ENCODE measurements at regions not wholly inside any gene's neighbourhood (a gene's known extent, or its start where the extent isn't known, plus 50 kb on each side); places are given as distances from the start of the nearest gene placed in this dataset.

DNA sequence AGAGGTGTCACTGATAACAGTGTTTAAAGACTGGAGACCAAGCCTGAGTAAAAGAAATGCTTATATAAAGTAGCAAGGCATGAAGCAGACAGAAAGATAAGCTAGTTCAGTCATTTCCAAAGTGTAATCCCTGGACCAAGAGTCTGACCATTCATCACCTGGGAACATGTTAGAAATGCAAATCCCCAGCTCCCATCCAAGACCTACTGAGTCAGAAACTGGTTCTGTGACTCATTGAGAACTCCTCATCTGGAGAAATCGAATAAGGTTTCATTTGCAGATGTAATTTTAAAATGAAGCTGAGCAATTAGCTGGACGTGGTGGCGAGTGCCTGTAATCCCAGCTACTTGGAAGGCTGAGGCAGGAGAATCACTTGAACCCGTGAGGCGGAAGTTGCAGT is 473.9 kb upstream of the UBE2E2 start:
- no peak overlapping the region for H3K4me3 ChIP-seq
- H3K9me3 ChIP-seq = no peaks in the 10 kb centered on the region
- no peaks in the 10 kb centered on the region for H3K4me1 ChIP-seq (ENCODE audit: control insufficient read depth in 1 of 2, low read depth in 2 of 2)
- TF ChIP-seq, protein P1, sequence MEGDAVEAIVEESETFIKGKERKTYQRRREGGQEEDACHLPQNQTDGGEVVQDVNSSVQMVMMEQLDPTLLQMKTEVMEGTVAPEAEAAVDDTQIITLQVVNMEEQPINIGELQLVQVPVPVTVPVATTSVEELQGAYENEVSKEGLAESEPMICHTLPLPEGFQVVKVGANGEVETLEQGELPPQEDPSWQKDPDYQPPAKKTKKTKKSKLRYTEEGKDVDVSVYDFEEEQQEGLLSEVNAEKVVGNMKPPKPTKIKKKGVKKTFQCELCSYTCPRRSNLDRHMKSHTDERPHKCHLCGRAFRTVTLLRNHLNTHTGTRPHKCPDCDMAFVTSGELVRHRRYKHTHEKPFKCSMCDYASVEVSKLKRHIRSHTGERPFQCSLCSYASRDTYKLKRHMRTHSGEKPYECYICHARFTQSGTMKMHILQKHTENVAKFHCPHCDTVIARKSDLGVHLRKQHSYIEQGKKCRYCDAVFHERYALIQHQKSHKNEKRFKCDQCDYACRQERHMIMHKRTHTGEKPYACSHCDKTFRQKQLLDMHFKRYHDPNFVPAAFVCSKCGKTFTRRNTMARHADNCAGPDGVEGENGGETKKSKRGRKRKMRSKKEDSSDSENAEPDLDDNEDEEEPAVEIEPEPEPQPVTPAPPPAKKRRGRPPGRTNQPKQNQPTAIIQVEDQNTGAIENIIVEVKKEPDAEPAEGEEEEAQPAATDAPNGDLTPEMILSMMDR (IDR thresholded peaks at IDR 0.05) = no peak
- no peaks in the 10 kb centered on the region for H3K27me3 ChIP-seq (replicated peaks; ENCODE audit: insufficient read depth)
- no peaks in the 10 kb centered on the region for H3K36me3 ChIP-seq
- ATAC-seq (ENCODE audit: insufficient number of reproducible peaks, low FRiP score, low read depth) = no peak
- H3K27ac ChIP-seq = no peak overlapping the region
- no peak for DNase-seq (ENCODE audit: low spot score)

DNA sequence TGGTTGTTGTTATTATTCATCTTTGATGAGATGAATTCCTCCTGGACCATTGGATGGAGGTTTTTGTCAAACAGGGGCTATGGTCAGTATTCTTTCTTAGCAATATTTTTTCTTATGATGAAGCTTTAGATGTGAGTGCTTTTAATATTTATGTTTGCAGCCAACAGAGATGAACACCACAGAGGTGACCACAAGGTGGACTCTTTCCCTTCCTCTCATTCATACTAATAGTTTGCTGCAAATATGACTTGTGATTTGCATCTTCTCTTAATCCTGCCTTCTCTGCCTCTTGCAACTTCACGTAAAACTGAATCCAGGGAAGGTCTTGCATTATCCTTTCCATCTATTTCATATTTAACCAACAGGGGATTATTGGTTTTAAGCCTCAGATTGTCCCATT is 473.1 kb upstream of the UBE2E2 start:
- H3K36me3 ChIP-seq = no peaks in the 10 kb centered on the region
- no peaks in the 10 kb centered on the region for H3K27me3 ChIP-seq (replicated peaks; ENCODE audit: insufficient read depth)
- no peak overlapping the region for H3K4me3 ChIP-seq
- DNase-seq (ENCODE audit: low spot score) (no peak), ATAC-seq (ENCODE audit: insufficient number of reproducible peaks, low FRiP score, low read depth) (no peak)
- H3K4me1 ChIP-seq (ENCODE audit: control insufficient read depth in 1 of 2, low read depth in 2 of 2) = no peaks in the 10 kb centered on the region
- no peak overlapping the region for H3K27ac ChIP-seq
- H3K9me3 ChIP-seq = no peaks in the 10 kb centered on the region
- TF ChIP-seq, protein P1 (IDR thresholded peaks at IDR 0.05) = no peak

DNA sequence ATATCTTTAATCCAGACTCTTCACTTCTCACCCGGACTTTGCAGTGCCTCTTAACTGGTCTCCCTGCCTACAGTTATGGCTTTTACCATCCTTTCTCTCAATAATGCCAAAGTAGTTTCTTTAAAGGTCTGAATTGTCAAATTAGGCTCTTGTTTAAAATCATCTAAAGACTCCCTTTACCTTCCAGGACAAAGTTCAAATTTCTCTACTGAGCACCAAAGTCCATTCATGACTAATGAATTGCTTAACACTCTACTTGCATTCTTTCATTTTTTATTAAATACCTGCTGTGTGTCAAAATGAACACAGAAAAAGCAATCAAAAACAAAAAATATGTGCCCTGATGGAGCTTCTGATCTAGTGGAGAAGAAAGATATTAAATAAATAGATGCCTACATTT is 472.4 kb upstream of the UBE2E2 start:
- Histone ChIP-seq H3K4me1 (ENCODE audit: control insufficient read depth in 1 of 2, low read depth in 2 of 2) (no peaks in the 10 kb centered on the region), H3K36me3 (no peaks in the 10 kb centered on the region), H3K27ac (no peak overlapping the region), H3K27me3 (replicated peaks; ENCODE audit: insufficient read depth) (no peaks in the 10 kb centered on the region), H3K4me3 (no peak overlapping the region), H3K9me3 (no peaks in the 10 kb centered on the region)
- TF ChIP-seq, protein P1 (IDR thresholded peaks at IDR 0.05) = no peak
- DNase-seq (ENCODE audit: low spot score) = no peak
- no peak for ATAC-seq (ENCODE audit: insufficient number of reproducible peaks, low FRiP score, low read depth)

DNA sequence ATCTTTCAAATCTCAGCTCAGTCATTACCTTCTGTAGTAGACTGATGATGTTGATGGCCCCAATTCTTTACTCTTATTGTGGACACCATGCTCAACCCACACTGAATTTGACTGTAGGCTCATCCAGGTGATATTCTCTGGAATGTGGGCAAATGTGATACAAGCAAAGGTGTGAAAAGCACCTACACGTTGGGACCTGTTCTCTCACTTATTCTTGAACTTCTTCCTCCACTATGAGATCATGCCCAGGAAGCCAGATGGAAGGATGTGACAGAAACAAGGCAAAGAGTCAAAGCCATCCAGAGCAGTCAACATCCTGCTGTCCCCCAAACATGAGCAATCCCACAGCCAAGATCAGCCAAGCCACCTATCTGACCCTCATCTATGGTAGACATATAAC is 471.2 kb upstream of the UBE2E2 start:
- H3K27me3 ChIP-seq (replicated peaks; ENCODE audit: insufficient read depth) = no peaks in the 10 kb centered on the region
- ATAC-seq (ENCODE audit: insufficient number of reproducible peaks, low FRiP score, low read depth) = no peak

DNA sequence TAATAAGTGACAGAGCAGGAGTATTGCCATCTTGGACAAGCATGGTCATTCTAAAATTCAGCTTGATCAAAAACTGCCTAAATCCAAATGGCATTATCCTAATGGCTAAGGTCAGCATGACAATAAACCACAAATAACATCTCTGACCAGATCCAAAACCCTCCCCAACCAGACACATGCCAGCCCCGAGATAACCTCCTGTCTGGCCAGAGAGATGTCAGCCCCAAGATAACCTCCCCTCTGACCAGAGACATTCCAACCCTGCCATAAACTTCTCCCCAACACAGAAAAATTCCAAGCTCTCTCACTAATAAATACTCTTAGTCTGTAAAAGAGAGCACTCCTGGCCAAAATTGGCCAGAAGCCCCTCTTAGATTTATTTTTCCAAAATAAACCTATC is 470.5 kb upstream of the UBE2E2 start:
- Histone ChIP-seq H3K4me1 (ENCODE audit: control insufficient read depth in 1 of 2, low read depth in 2 of 2) (no peaks in the 10 kb centered on the region), H3K9me3 (no peaks in the 10 kb centered on the region)

More for the DNA sequence above, 471.2 kb upstream of the UBE2E2 start:
- Histone ChIP-seq H3K4me1 (ENCODE audit: control insufficient read depth in 1 of 2, low read depth in 2 of 2) (no peaks in the 10 kb centered on the region), H3K9me3 (no peaks in the 10 kb centered on the region), H3K27ac (no peak overlapping the region), H3K36me3 (no peaks in the 10 kb centered on the region), H3K4me3 (no peak overlapping the region)
- TF ChIP-seq, protein P1 (IDR thresholded peaks at IDR 0.05) = no peak
- DNase-seq (ENCODE audit: low spot score) = no peak

More for the DNA sequence above, 470.5 kb upstream of the UBE2E2 start:
- no peak overlapping the region for H3K27ac ChIP-seq
- DNase-seq (ENCODE audit: low spot score) (no peak), ATAC-seq (ENCODE audit: insufficient number of reproducible peaks, low FRiP score, low read depth) (no peak)
- TF ChIP-seq, protein P1 (IDR thresholded peaks at IDR 0.05) = no peak
- no peak overlapping the region for H3K4me3 ChIP-seq
- H3K27me3 ChIP-seq (replicated peaks; ENCODE audit: insufficient read depth) = no peaks in the 10 kb centered on the region
- H3K36me3 ChIP-seq = no peaks in the 10 kb centered on the region

Measured in thoracic aorta (tissue), 2 donors.